Hepatocyte (in vitro differentiated cells): ENCODE measurements at regions not wholly inside any gene's neighbourhood (a gene's known extent, or its start where the extent isn't known, plus 50 kb on each side); places are given as distances from the start of the nearest gene placed in this dataset.

Experiments used
- CTCF ChIP-seq: fragments of 200-600 bp; sonication (generic); IDR thresholded peaks from 2 replicates; pipeline ENCODE4 v1.5.1; 2016; ENCODE audit warnings: antibody characterized with exemption, mild to moderate bottlenecking; ENCODE audit not compliant: poor library complexity
- EZH2 ChIP-seq: fragments of 200-600 bp; sonication (generic); IDR thresholded peaks from 2 replicates; pipeline ENCODE4 v1.6.1; 2016; ENCODE audit warnings: antibody characterized with exemption, mild to moderate bottlenecking, borderline replicate concordance
- EZH2phosphoT487 ChIP-seq: fragments of 200-600 bp; sonication (generic); IDR thresholded peaks from one replicate; pipeline ENCODE4 v1.6.1; 2018; ENCODE audit warnings: antibody characterized with exemption, mild to moderate bottlenecking, low read depth, moderate library complexity; ENCODE audit not compliant: unreplicated experiment, severe bottlenecking

- no peak for TF ChIP-seq CTCF
- TF ChIP-seq EZH2, result no peak
- TF ChIP-seq EZH2phosphoT487, result no peak
These were observed 313.4 kb upstream of the ID2 start for GRCh38 chr2:8368463-8368862.
